ENCODE measurements at regions not wholly inside any gene's neighbourhood (a gene's known extent, or its start where the extent isn't known, plus 50 kb on each side); places are given as distances from the start of the nearest gene placed in this dataset.
"Not testable (repeated sequence)": the region's sequence is repeated elsewhere in the genome, so short reads cannot be mapped to it uniquely, and the experiment has no call there.

DNA sequence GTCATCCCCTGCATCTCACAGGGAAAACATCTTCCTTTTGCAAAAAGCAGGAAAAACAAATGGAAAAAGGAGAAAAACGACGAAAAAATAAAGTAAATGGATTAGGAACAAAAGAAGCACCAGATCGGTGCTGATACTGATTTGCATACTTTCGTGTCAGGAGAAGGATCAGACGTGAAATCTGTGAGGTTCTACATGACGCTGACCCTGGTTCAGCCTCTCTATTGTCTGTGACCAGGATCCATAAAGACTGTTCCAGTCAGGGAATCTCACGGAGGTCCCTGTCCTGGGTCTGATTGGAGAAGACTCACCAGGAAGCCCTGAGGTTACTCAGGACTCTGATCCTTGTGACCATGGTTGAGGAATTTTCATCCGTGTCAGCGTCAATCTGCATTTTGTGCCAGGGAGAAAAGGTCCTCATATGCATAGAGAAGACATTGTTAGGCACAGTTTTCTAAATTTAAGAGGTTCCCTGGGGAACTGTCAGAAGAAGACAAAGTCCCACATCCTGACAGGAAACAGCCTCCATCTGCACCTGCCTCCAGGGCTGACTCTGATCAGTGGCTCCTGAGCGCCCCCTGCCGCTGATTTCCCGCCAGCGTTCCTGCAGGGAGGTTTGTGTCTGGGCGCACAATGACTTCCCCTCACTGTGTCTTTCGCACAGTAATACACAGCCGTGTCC, 808.2 kb downstream of the TMEM121 start:
- DNase-seq (peak; percentile 28 to 81 (median 78)), ATAC-seq (peak; percentile 30)
- H3K36me3 ChIP-seq (ENCODE audit: low read depth); intact Hi-C loops (cut with DNase I, micrococcal nuclease); H3K9me3 ChIP-seq; H3K4me1 ChIP-seq (ENCODE audit: low read depth); H3K4me3 ChIP-seq: not testable (repeated sequence)

DNA sequence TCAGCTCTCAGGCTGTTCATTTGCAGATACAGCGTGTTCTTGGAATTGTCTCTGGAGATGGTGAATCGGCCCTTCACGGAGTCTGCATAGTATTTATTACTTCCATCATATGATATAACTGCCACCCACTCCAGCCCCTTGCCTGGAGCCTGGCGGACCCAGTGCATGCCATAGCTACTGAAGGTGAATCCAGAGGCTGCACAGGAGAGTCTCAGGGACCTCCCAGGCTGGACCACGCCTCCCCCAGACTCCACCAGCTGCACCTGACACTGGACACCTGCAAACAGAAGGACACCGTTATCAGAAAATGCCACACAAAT, 808.7 kb downstream of the TMEM121 start:
- H3K4me1 ChIP-seq (ENCODE audit: low read depth); H3K36me3 ChIP-seq (ENCODE audit: low read depth); H3K9me3 ChIP-seq; DNase-seq; intact Hi-C loops (cut with DNase I, micrococcal nuclease); H3K4me3 ChIP-seq: not testable (repeated sequence)
- peak; percentile 5 for ATAC-seq

GRCh38 chr14:106338775-106339174, 812.4 kb downstream of the TMEM121 start:
- H3K9me3 ChIP-seq; intact Hi-C loops (cut with DNase I, micrococcal nuclease); DNase-seq; H3K4me1 ChIP-seq (ENCODE audit: low read depth); H3K36me3 ChIP-seq (ENCODE audit: low read depth); ATAC-seq; H3K4me3 ChIP-seq: not testable (repeated sequence)

DNA sequence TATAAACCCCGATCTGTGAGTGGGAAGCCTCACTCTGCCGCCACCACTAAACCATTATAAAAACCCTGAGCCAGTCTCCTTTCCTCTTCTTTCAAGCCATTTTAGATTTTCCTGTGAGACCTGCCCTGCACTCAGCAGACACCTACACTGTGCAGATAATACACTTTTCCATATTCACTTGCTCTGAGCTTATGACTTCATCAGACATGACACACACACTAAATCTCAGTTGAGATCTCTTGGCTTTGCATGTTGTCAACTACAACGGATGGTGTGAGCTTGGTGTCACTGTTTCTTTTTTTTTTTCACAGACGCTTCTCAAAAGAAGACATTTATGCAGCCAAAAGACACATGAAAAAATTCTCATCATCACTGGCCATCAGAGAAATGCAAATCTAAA, 814.3 kb downstream of the TMEM121 start:
- H3K36me3 ChIP-seq (ENCODE audit: low read depth); H3K4me3 ChIP-seq; H3K9me3 ChIP-seq; DNase-seq; H3K4me1 ChIP-seq (ENCODE audit: low read depth); intact Hi-C loops (cut with DNase I, micrococcal nuclease): not testable (repeated sequence)
- peak; percentile 5 for ATAC-seq

DNA sequence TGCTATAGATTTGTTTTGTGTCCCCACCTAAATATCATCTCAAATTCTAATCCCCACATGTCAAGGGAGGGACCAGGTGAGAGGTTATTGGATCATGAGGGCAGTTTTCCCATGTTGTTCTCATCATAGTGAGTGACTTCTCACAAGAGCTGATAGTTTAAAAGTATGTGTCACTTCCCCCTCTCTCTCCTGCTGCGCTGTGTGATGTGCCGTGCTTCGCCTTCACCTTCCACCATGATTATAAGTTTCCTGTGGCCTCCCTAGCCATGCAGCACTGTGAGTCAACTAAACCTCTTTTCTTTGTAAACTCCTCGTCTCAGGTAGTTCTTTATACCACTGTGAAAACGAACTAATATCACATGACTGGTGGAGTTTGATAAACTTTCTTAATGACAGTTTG, 814.8 kb downstream of the TMEM121 start:
- intact Hi-C loops (cut with DNase I, micrococcal nuclease); DNase-seq; H3K36me3 ChIP-seq (ENCODE audit: low read depth); H3K4me3 ChIP-seq; ATAC-seq; H3K4me1 ChIP-seq (ENCODE audit: low read depth); H3K9me3 ChIP-seq: not testable (repeated sequence)

DNA sequence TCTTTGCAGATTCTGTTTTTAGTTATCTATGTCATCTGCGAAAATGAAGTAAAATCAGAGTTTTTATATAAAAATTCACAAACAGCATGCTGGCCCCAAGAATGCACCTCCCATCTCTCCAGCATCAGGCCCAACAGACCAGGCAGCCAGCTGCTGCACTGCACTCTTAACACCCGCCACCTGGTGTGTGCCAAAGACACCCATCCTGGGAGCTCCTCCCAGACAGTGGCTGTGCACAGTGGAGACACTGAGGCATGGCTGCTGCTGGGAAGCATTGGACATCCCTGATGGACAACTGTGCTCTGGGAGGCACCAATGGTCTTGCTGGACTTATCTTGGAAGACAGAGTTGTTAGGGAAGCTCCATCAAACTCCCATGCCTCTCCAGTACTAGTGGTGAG, 817.2 kb downstream of the TMEM121 start:
- H3K9me3 ChIP-seq: no peaks in the 10 kb centered on the region
- peak; percentile 3 for ATAC-seq
- H3K4me1 ChIP-seq (ENCODE audit: low read depth): no peaks in the 10 kb centered on the region
- H3K36me3 ChIP-seq (ENCODE audit: low read depth): no peaks in the 10 kb centered on the region
- TF ChIP-seq, protein P1, sequence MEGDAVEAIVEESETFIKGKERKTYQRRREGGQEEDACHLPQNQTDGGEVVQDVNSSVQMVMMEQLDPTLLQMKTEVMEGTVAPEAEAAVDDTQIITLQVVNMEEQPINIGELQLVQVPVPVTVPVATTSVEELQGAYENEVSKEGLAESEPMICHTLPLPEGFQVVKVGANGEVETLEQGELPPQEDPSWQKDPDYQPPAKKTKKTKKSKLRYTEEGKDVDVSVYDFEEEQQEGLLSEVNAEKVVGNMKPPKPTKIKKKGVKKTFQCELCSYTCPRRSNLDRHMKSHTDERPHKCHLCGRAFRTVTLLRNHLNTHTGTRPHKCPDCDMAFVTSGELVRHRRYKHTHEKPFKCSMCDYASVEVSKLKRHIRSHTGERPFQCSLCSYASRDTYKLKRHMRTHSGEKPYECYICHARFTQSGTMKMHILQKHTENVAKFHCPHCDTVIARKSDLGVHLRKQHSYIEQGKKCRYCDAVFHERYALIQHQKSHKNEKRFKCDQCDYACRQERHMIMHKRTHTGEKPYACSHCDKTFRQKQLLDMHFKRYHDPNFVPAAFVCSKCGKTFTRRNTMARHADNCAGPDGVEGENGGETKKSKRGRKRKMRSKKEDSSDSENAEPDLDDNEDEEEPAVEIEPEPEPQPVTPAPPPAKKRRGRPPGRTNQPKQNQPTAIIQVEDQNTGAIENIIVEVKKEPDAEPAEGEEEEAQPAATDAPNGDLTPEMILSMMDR (IDR thresholded peaks at IDR 0.05): no peak
- no peak for DNase-seq
- H3K4me3 ChIP-seq: no peak overlapping the region
- intact Hi-C loops (cut with DNase I, micrococcal nuclease): no loop called here

GRCh38 chr14:106344065-106344614, 817.8 kb downstream of the TMEM121 start:
- DNase-seq; H3K4me3 ChIP-seq; H3K4me1 ChIP-seq (ENCODE audit: low read depth); intact Hi-C loops (cut with DNase I, micrococcal nuclease); H3K36me3 ChIP-seq (ENCODE audit: low read depth); H3K9me3 ChIP-seq: not testable (repeated sequence)
- peak; percentile 9 for ATAC-seq

DNA sequence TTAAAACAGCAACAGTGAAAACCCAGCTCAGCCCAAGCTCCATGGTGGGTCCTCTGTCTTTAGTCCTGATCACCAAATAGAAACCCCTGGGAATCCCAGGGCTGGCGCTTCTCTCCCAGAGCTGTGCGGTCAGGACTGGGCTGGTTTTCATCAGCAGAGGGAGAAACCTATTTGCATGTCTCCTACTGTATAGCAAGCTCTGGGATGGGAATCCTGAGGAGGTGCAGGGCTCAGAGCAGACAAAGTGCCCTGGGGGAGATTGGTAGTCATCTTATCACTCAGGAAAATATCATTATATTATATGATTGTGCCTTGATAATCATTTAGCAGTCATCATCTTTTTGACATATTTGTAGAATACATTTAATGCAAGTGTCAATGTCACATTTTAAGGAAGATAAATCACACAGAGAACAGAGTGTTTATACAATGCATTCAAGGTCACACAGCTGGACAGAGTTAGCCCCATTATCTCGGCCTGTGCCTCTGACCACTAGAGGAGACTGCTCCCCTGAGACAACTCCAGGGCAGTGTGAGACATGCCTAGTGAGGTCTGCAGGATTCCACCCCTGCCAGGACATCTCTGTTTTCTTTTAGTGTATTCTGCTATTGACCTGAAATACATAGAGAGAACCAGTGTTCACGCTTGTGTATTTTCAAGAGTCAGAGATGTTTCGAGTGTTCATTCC, 818.6 kb downstream of the TMEM121 start:
- H3K36me3 ChIP-seq (ENCODE audit: low read depth); DNase-seq; H3K4me1 ChIP-seq (ENCODE audit: low read depth); H3K4me3 ChIP-seq; H3K9me3 ChIP-seq; intact Hi-C loops (cut with DNase I, micrococcal nuclease); ATAC-seq: not testable (repeated sequence)

DNA sequence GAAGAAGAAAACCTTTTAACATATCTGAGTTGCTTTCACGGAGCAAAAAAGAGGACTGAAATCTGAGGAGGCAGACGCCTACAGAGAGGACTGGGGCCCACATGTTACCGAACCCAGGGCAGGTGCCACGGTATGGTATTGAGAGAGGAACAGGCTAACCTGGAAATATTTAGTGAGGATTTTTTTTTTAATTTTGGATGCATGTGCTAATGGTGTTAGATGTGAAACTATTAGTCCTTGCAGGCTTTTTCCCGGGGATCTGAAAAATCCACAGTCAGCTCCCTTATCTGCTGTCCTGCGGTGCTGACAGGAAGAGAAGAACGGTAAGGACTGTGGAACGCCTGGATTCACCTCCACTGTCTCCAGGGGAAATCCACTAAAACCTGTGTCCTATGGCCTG, 819.7 kb downstream of the TMEM121 start:
- DNase-seq (no peak), ATAC-seq (no peak)
- intact Hi-C loops (cut with DNase I, micrococcal nuclease): no loop called here
- Histone ChIP-seq H3K4me3 (no peak overlapping the region), H3K9me3 (no peaks in the 10 kb centered on the region), H3K4me1 (ENCODE audit: low read depth) (no peaks in the 10 kb centered on the region), H3K36me3 (ENCODE audit: low read depth) (no peaks in the 10 kb centered on the region)
- TF ChIP-seq, protein P1 (IDR thresholded peaks at IDR 0.05): no peak

Measured in mucosa of descending colon (tissue), 3 donors.